SK-N-SH treated with all-trans-retinoic acid at 6 μM for 48 hours (cell line): ENCODE measurements at regions not wholly inside any gene's neighbourhood (a gene's known extent, or its start where the extent isn't known, plus 50 kb on each side); places are given as distances from the start of the nearest gene placed in this dataset.

Experiments
- ATAC-seq: fragments of 200-7000 bp; cut with Tn5 transposase; 3 replicates; pipeline ENCODE4 v1.9.1; 2020; ENCODE audit warnings: mild to moderate bottlenecking, moderate library complexity
- ARNTL ChIP-seq: fragments of 450-650 bp; formaldehyde crosslinking; IDR thresholded peaks from 2 replicates; pipeline ENCODE4 v1.5.0; 2020; ENCODE audit warnings: low read depth, mild to moderate bottlenecking, moderate library complexity, borderline replicate concordance
- BACH2 ChIP-seq: fragments of 250-450 bp; sonication (Bioruptor Pico); IDR thresholded peaks from 2 replicates; pipeline ENCODE4 v1.9.0; 2021; ENCODE audit warnings: mild to moderate bottlenecking, borderline replicate concordance
- CSDC2 ChIP-seq: fragments of 250-450 bp; sonication (Bioruptor Pico); IDR thresholded peaks from 2 replicates; pipeline ENCODE4 v1.5.0; 2020; ENCODE audit warnings: mild to moderate bottlenecking, moderate library complexity
- ESRRG ChIP-seq: fragments of 250-450 bp; sonication (Bioruptor Pico); IDR thresholded peaks from 2 replicates; pipeline ENCODE4 v1.6.1; 2021; ENCODE audit warnings: mild to moderate bottlenecking
- GLIS3 ChIP-seq: fragments of 250-450 bp; sonication (Bioruptor Pico); IDR thresholded peaks from 2 replicates; pipeline ENCODE4 v1.5.0; 2020; ENCODE audit warnings: mild to moderate bottlenecking, moderate library complexity
- ISL1 ChIP-seq: fragments of 250-450 bp; sonication (Bioruptor Pico); IDR thresholded peaks from 2 replicates; pipeline ENCODE4 v2.1.2; 2022; ENCODE audit warnings: mild to moderate bottlenecking, moderate library complexity
- OSR1 ChIP-seq: fragments of 250-450 bp; sonication (Bioruptor Pico); IDR thresholded peaks from 2 replicates; pipeline ENCODE4 v1.8.0; 2022; ENCODE audit warnings: moderate library complexity, mild to moderate bottlenecking, inconsistent platforms
- PPARA ChIP-seq: fragments of 250-450 bp; sonication (Bioruptor Pico); IDR thresholded peaks from 2 replicates; pipeline ENCODE4 v1.5.0; 2020; ENCODE audit warnings: mild to moderate bottlenecking, borderline replicate concordance
- SNAI2 ChIP-seq: fragments of 250-450 bp; sonication (Bioruptor Pico); IDR thresholded peaks from 2 replicates; pipeline ENCODE4 v1.5.0; 2020; ENCODE audit warnings: mild to moderate bottlenecking, moderate library complexity
- TCF4 ChIP-seq: fragments of 250-450 bp; sonication (Bioruptor Pico); IDR thresholded peaks from 2 replicates; pipeline ENCODE4 v1.8.0; 2021; ENCODE audit warnings: mild to moderate bottlenecking, moderate library complexity, borderline replicate concordance
- ZC3H10 ChIP-seq: fragments of 250-450 bp; sonication (Bioruptor Pico); IDR thresholded peaks from 2 replicates; pipeline ENCODE4 v1.5.1; 2021; ENCODE audit warnings: mild to moderate bottlenecking, moderate library complexity
- ZFP30 ChIP-seq: fragments of 450-650 bp; formaldehyde crosslinking; IDR thresholded peaks from 2 replicates; pipeline ENCODE4 v1.5.0; 2022; ENCODE audit warnings: mild to moderate bottlenecking, moderate library complexity
- ZNF565 ChIP-seq: fragments of 450-650 bp; formaldehyde crosslinking; conservative IDR thresholded peaks from 2 replicates; pipeline ENCODE4 v1.5.0; 2020; ENCODE audit warnings: low read depth, mild to moderate bottlenecking, moderate library complexity
- ZNF70 ChIP-seq: fragments of 450-650 bp; formaldehyde crosslinking; IDR thresholded peaks from 2 replicates; pipeline ENCODE4 v1.5.0; 2020; ENCODE audit warnings: mild to moderate bottlenecking, moderate library complexity
- ZNF8 ChIP-seq: fragments of 450-650 bp; formaldehyde crosslinking; IDR thresholded peaks from 2 replicates; pipeline ENCODE4 v1.5.0; 2020; ENCODE audit warnings: mild to moderate bottlenecking, moderate library complexity
- TF ChIP-seq, protein P1 (sequence below): fragments of 250-450 bp; sonication (Bioruptor Pico); IDR thresholded peaks from 2 replicates; pipeline ENCODE4 v1.8.0; 2020; ENCODE audit warnings: mild to moderate bottlenecking, moderate library complexity, borderline replicate concordance
- TF ChIP-seq, protein P2 (sequence below): fragments of 250-450 bp; sonication (Bioruptor Pico); IDR thresholded peaks from 2 replicates; pipeline ENCODE4 v1.8.0; 2021; ENCODE audit warnings: low read depth, mild to moderate bottlenecking, moderate library complexity, borderline replicate concordance
- TF ChIP-seq, protein P3 (sequence below): fragments of 250-450 bp; sonication (Bioruptor Pico); IDR thresholded peaks from 2 replicates; pipeline ENCODE4 v1.5.1; 2020; ENCODE audit warnings: low read depth, mild to moderate bottlenecking, moderate library complexity
- TF ChIP-seq, protein P4 (sequence below): fragments of 250-450 bp; sonication (Bioruptor Pico); IDR thresholded peaks from 2 replicates; pipeline ENCODE4 v1.5.0; 2020; ENCODE audit warnings: mild to moderate bottlenecking, moderate library complexity
- TF ChIP-seq, protein P5 (sequence below): fragments of 250-450 bp; sonication (Bioruptor Pico); IDR thresholded peaks from 2 replicates; pipeline ENCODE4 v1.5.1; 2021; ENCODE audit warnings: mild to moderate bottlenecking, moderate library complexity

DNA sequence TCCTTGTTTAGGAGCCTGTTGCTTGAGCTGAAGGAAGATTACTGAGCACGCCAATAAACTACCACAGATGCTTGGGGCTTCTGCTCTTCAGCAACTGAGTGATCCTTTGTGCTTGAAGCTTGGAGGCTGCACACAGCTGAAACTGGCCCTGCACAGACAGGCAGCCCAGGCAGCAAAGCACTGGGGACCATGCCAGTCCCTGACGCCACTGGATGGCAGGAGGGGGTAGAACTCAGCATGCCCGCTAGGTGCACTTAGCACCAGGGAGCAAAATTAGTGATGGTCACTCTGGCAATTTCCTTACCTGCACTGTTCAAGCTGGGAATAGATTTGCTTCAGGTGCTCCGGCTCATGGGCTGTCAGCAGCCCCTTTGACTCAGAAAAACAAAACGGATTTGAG is 91.5 kb downstream of the FAM50B start:
- TF ChIP-seq ZC3H10 (CRISPR knock-in tag) (no peak), CSDC2 (CRISPR knock-in tag) (no peak), ZNF565 (CRISPR knock-in tag) (no peak), ESRRG (CRISPR knock-in tag) (no peak), ZNF70 (no peak), ZNF8 (CRISPR knock-in tag) (no peak), GLIS3 (no peak), ARNTL (CRISPR knock-in tag) (no peak), ISL1 (CRISPR knock-in tag) (no peak), TCF4 (no peak), BACH2 (no peak)
- TF ChIP-seq, protein P1, sequence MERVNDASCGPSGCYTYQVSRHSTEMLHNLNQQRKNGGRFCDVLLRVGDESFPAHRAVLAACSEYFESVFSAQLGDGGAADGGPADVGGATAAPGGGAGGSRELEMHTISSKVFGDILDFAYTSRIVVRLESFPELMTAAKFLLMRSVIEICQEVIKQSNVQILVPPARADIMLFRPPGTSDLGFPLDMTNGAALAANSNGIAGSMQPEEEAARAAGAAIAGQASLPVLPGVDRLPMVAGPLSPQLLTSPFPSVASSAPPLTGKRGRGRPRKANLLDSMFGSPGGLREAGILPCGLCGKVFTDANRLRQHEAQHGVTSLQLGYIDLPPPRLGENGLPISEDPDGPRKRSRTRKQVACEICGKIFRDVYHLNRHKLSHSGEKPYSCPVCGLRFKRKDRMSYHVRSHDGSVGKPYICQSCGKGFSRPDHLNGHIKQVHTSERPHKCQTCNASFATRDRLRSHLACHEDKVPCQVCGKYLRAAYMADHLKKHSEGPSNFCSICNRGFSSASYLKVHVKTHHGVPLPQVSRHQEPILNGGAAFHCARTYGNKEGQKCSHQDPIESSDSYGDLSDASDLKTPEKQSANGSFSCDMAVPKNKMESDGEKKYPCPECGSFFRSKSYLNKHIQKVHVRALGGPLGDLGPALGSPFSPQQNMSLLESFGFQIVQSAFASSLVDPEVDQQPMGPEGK: no peak
- TF ChIP-seq, protein P2, sequence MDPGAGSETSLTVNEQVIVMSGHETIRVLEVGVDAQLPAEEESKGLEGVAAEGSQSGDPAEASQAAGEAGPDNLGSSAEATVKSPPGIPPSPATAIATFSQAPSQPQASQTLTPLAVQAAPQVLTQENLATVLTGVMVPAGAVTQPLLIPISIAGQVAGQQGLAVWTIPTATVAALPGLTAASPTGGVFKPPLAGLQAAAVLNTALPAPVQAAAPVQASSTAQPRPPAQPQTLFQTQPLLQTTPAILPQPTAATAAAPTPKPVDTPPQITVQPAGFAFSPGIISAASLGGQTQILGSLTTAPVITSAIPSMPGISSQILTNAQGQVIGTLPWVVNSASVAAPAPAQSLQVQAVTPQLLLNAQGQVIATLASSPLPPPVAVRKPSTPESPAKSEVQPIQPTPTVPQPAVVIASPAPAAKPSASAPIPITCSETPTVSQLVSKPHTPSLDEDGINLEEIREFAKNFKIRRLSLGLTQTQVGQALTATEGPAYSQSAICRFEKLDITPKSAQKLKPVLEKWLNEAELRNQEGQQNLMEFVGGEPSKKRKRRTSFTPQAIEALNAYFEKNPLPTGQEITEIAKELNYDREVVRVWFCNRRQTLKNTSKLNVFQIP (CRISPR knock-in tag): no peak
- TF ChIP-seq, protein P3, sequence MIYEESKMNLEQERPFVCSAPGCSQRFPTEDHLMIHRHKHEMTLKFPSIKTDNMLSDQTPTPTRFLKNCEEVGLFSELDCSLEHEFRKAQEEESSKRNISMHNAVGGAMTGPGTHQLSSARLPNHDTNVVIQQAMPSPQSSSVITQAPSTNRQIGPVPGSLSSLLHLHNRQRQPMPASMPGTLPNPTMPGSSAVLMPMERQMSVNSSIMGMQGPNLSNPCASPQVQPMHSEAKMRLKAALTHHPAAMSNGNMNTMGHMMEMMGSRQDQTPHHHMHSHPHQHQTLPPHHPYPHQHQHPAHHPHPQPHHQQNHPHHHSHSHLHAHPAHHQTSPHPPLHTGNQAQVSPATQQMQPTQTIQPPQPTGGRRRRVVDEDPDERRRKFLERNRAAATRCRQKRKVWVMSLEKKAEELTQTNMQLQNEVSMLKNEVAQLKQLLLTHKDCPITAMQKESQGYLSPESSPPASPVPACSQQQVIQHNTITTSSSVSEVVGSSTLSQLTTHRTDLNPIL (CRISPR knock-in tag): no peak
- ATAC-seq: no peak

DNA sequence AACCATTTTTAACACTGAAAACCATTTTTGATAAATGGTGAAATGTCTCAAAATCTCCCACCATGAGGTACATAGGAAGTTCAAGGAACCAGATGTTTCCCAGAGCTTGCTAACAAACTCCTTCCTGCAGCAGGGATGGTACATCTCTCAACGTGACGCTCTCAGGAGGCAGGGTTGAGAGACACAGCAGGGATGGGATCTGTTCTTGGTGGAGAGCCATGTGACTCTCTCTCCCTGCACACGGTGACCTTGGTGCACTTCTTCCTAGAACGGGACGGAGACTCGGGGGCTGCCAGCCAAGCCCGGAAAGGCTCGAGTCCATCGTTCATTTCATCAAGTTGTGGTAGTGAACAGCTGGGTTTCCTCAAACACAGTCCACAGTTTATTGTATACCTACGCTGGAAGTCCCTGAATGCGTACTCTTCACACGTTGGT is 94.2 kb downstream of the FAM50B start:
- no peak for ATAC-seq
- no peak for TF ChIP-seq OSR1 (CRISPR knock-in tag)
- TF ChIP-seq, protein P4, sequence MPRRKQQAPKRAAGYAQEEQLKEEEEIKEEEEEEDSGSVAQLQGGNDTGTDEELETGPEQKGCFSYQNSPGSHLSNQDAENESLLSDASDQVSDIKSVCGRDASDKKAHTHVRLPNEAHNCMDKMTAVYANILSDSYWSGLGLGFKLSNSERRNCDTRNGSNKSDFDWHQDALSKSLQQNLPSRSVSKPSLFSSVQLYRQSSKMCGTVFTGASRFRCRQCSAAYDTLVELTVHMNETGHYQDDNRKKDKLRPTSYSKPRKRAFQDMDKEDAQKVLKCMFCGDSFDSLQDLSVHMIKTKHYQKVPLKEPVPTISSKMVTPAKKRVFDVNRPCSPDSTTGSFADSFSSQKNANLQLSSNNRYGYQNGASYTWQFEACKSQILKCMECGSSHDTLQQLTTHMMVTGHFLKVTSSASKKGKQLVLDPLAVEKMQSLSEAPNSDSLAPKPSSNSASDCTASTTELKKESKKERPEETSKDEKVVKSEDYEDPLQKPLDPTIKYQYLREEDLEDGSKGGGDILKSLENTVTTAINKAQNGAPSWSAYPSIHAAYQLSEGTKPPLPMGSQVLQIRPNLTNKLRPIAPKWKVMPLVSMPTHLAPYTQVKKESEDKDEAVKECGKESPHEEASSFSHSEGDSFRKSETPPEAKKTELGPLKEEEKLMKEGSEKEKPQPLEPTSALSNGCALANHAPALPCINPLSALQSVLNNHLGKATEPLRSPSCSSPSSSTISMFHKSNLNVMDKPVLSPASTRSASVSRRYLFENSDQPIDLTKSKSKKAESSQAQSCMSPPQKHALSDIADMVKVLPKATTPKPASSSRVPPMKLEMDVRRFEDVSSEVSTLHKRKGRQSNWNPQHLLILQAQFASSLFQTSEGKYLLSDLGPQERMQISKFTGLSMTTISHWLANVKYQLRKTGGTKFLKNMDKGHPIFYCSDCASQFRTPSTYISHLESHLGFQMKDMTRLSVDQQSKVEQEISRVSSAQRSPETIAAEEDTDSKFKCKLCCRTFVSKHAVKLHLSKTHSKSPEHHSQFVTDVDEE (CRISPR knock-in tag): no peak
- TF ChIP-seq, protein P1: no peak
- TF ChIP-seq, protein P5, sequence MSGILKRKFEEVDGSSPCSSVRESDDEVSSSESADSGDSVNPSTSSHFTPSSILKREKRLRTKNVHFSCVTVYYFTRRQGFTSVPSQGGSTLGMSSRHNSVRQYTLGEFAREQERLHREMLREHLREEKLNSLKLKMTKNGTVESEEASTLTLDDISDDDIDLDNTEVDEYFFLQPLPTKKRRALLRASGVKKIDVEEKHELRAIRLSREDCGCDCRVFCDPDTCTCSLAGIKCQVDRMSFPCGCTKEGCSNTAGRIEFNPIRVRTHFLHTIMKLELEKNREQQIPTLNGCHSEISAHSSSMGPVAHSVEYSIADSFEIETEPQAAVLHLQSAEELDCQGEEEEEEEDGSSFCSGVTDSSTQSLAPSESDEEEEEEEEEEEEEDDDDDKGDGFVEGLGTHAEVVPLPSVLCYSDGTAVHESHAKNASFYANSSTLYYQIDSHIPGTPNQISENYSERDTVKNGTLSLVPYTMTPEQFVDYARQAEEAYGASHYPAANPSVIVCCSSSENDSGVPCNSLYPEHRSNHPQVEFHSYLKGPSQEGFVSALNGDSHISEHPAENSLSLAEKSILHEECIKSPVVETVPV (CRISPR knock-in tag): no peak
- no peak for TF ChIP-seq ZFP30 (CRISPR knock-in tag)
- no peak for TF ChIP-seq TCF4
- TF ChIP-seq ESRRG (CRISPR knock-in tag): no peak
- no peak for TF ChIP-seq PPARA (CRISPR knock-in tag)
- TF ChIP-seq ZNF70: no peak
- no peak for TF ChIP-seq ARNTL (CRISPR knock-in tag)
- TF ChIP-seq SNAI2: no peak
- TF ChIP-seq, protein P2 (CRISPR knock-in tag): no peak
